NCI-H2227 treated with DMSO at 0.1 percent for 48 hours (cell line): ENCODE measurements at regions not wholly inside any gene's neighbourhood (a gene's known extent, or its start where the extent isn't known, plus 50 kb on each side); places are given as distances from the start of the nearest gene placed in this dataset.

ENCODE experiments used
- DNase-seq: peaks from one replicate; lab custom pipeline; 2025; lab: John Stamatoyannopoulos, UW

DNA sequence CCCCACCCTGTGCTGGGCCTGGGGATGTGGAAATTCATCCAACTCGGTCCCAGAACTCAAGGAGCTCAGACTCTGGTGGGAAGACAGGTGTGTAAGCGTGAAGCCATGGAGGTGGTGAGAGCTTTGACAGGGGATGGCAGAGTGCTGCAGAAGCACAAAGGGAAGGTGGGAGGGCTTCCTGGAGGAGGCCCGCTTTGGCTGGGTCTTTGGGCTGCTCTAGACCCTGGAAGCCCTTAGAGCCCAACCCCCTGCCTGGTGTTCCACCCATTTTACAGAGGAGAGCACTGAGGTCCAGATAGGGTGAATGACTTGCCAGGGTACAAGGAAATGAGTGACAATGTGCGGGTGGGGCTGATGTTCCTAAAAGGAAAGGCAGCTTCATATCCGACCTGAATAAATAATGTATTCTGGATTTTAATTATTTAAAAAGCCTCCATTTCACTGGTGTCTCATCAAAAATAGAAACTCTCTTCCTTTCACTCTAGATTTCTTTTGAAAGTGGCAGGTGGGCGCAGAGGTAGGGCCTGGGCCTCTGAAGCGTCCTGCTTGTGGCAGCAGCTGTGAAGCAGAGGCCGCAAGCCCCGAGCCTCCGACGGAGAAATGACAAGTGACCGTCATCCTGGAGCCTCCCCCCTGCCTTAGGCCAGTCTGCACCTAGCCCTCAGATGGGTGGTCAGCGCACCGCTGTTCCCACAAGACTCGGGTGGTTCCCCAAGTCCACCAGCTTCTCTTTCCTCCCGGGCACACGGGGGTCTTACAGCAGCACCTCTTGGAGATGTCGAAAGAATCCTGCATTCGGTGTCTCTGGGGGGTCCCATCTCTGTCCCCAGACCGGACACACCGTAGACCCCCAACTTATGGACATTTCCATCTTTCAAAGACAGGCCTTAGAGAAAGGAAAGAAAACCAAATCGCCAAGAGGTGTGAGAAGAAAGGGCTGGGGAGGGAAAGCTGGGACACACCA, 71.0 kb upstream of the TAF1B start:
- DNase-seq = no peak

DNA sequence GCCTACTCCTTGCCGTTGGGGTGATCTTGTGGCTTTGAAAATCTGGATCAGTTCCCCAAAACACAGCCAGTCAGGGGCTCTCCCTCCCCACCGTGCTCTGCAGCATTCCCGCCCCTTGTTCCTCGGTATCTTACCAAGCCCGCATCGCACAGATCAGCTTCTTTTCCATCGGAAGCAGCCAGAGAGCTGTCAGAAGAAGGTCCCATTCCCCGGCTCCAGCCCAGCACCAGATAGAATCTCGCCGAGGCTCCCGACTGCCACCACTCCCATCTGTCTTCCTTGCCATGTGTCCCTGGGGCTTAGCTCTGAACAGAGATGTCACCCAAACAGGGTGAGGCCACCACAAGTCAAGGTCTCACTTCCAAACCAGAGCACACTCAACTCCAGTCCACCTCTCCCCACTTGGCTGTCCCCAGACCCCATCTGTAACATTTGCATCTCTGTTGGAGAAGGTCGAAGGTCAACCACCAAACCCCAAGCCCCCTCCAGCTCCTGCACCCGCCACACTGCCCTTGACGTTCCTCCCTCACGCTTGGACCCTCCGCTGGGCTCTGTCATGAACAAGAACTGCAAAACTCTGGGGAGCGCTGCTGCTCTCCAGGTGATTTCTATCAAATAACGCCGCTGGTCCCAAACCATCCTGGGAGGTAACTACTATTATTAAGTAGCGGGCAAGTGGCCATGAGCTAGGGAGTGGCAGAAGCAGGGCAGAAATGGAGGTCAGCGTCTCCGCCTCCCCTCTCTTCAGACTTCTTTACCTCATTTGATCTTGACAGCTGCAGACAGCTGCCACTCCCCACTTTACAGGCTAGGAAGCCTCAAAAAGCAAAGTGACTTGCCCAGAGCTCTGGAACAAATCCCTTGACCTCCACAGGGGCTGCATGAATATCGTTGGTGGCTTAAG, 70.0 kb upstream of the TAF1B start:
- peak; percentile 86 for DNase-seq

DNA sequence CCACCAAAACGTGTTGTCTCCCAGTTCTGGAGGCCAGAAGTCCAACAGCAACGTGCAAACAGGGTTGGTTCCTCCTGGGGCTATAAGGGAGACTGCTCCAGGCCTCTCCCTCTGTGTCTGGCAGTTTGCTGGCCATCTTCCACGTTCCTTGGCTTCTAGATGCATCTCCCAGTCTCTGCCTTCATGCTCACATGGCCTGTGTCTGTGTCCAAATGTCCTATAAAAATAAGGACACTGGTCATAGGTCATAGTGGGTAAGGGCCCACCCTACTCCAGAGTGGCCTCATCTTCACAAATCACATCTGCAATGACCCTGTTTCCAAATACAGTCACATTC, 69.4 kb upstream of the TAF1B start:
- DNase-seq = no peak

- DNase-seq = no peak
Measured at GRCh38 chr2:9774266-9774665, 69.0 kb upstream of the TAF1B start.

DNA sequence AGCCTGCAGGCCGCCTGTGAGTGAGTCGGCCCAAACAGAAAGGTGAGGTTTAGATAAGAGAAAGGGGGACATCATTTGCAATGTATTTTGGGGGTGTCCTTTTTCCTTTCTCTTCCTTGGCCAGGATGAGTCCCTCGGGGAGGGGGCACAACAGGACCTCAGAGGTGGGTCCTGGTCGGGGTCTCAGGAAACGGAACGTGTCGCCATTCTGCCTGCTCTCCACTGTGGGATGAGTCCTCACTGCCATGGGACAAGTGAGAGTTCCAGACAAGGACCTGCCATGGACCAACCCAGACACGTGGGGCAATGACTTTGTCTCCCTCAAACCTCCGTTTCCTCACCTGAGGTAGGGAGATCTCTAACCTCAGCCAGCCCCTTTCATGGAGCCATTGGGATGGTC, 67.9 kb upstream of the TAF1B start:
- no peak for DNase-seq

DNA sequence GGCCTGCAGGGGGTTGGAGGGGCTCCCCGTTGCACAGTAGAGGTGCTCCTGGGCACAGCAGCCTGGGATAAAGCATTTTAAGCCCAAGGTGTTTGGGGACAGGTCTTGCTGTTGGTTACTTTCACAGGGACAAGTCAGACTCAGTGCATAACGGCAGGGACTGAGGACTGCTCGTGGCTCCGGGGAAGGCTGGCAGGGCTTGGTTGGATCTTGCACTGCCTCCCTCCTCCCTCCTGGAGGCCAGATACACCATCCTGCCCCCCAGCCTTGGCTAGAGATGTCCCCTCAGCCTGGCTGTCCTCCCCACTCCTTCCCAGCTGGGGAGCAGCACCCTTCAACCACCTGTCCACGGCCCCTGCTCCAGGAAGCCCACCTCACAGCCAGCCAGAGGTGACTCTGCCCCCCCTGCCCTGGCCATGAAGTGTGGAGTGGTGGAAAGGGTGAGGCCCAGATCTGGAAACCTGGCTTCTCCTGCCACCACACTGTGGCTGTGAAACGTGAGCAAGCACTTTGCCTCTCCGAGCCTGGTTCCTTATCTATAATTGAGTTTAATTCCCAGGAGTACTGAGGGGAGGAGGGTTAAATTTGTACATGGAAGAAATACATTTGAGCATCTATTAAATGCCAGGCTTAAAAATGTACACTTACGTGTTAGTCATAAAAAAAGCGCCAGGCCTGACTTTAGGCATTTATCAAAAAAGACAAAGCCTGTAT, 67.1 kb upstream of the TAF1B start:
- no peak for DNase-seq

- no peak for DNase-seq
Measured at GRCh38 chr2:9777081-9777480, 66.2 kb upstream of the TAF1B start.

DNA sequence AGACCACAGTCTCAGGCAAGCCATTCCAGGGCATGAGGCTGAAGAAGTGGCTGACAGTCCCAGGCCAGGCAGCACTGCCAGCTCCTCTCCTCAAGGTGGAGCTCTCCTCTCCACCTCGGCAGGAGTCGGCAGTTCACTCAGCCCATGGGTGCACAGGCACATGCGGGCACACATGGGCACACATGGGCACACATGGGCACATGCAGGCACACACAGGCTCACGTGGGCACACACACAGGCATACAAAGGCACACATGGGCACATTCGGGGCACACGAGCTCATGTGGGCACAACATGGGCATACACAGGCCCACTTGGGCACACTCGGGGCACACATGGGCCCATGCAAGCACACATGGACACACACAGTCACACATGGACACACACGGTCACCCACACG, 65.3 kb upstream of the TAF1B start:
- no peak for DNase-seq

- DNase-seq = no peak
Measured at GRCh38 chr2:9778471-9779316, 64.6 kb upstream of the TAF1B start.

- no peak for DNase-seq
Measured at GRCh38 chr2:9779596-9780264, 63.5 kb upstream of the TAF1B start.

- DNase-seq = no peak
Measured at GRCh38 chr2:9780368-9781130, 62.7 kb upstream of the TAF1B start.

DNA sequence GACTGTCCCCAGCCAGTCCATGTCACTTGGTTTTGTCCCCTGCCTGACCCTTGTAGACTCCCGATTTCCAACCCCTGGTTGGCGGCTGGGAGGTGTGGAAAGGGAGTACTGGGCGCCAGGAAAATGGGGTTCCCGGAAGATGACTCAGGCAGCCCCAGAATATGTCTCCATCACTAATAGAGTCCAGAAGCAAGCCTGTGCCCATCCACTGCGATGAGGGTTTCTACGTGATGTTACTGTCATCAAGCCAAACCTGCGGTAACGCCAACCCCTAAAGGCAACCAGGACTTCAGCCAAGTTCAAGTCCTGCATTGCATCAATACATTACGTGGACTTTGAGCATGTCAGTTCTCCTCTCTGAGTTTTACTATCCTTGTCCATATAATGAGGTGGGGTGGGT, 62.0 kb upstream of the TAF1B start:
- no peak for DNase-seq

- peak; percentile 10 for DNase-seq
Measured at GRCh38 chr2:9782197-9782719, 61.0 kb upstream of the TAF1B start.

DNA sequence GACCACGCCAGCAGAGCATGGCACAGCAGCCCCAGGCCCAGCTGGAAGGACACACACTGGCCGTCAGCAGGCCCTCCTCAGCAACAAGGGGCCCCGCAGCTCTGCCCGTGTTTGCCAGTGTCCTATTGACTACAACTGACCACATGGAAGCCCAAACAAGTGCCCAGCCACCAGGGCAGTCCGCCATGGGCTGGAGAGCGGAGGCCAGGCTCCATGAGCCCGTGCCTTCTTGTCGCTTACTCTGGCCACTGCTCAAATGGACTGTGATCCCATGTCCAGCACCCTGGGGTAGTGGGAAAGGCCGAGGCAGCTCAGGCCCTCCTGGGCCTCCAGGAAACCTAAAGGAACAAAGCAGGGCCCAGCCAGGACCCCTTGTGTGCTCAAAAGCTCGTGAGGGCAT, 53.9 kb upstream of the TAF1B start:
- no peak for DNase-seq

DNA sequence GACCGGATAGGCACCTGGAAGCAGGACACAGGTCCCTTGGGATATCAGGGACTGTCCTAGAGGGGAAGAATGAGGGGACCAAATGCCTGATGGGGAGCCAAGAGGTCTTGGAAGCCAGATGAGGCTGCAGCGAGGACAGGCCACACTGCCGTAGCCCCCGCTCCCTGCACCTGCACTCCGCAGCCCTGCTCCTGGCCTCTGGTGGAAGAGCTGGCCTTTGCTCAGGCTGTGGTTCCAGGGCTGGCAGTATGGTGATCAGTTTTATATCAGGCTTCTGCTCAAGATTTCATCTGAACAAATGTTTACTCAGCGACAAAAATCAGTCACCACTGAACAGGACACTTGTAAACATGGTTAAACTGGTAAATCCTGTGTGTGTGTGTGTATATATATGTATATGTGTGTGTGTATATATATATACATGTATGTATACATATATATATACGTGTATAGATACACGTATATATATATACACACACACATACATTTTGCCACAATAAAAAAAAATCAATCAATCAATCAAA, 52.5 kb upstream of the TAF1B start:
- DNase-seq = no peak

DNA sequence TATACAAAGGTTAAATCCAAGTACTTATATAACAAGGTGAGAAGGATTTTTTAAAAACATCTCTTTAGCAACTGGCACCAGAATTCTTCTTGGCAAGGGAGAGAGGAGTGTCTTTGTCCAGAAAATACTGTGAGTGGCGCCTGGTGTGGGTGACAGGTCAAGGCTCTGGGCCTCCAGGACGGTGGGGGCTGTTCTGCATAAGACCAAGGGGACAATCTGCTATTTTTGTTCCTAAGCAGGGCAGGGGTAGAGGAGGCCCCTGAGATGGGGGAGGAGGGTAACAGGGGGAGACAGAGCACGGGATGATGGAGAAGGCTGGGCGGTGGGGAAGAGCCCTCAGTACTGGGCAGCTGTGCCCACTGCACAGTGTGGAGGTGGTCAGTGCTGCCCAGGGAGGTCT, 51.6 kb upstream of the TAF1B start:
- no peak for DNase-seq

GRCh38 chr2:9793156-9793917, 49.9 kb upstream of the TAF1B start:
- DNase-seq = no peak
